Fibroblast of pulmonary artery (primary cell): ENCODE measurements at regions not wholly inside any gene's neighbourhood (a gene's known extent, or its start where the extent isn't known, plus 50 kb on each side); places are given as distances from the start of the nearest gene placed in this dataset.
A peak's percentile ranks its signal among the peaks of the same experiment; 100 is the strongest.

ENCODE experiments used
- DNase-seq: peaks from one replicate; pipeline ENCODE4 v3.0.0-alpha.2; 2010; ENCODE audit warnings: low read depth
- H3K4me3 ChIP-seq: replicated peaks from 2 replicates; pipeline ENCODE4 v1.5.1; 2011; ENCODE audit warnings: low read depth, mild to moderate bottlenecking, control low read depth, low read length, moderate library complexity
- CTCF ChIP-seq: IDR thresholded peaks from 2 replicates; pipeline ENCODE4 v1.5.1; 2011; ENCODE audit warnings: mild to moderate bottlenecking, control low read depth, low read length, inconsistent platforms; ENCODE audit errors: missing control alignments

- no peak overlapping the region for H3K4me3 ChIP-seq
- TF ChIP-seq CTCF: no peak
- DNase-seq: no peak
Observed at GRCh38 chr1:55594701-55595100, 379.5 kb upstream of the USP24 start.

- no peak overlapping the region for H3K4me3 ChIP-seq
- DNase-seq: no peak
- no peak for TF ChIP-seq CTCF
Observed at GRCh38 chr1:55593298-55593697, 378.1 kb upstream of the USP24 start.

- H3K4me3 ChIP-seq: no peak overlapping the region
- no peak for TF ChIP-seq CTCF
- no peak for DNase-seq
Observed at GRCh38 chr1:55592122-55592521, 377.0 kb upstream of the USP24 start.

- DNase-seq: peak; percentile 58
- no peak for TF ChIP-seq CTCF
- no peak overlapping the region for H3K4me3 ChIP-seq
Observed at GRCh38 chr1:55589671-55590297, 374.6 kb upstream of the USP24 start.

- TF ChIP-seq CTCF: no peak
- no peak for DNase-seq
- H3K4me3 ChIP-seq: no peak overlapping the region
Observed at GRCh38 chr1:55588309-55588708, 373.1 kb upstream of the USP24 start.

GRCh38 chr1:55586771-55587170 lies 371.6 kb upstream of the USP24 start:
- no peak for DNase-seq
- TF ChIP-seq CTCF: no peak
- no peak overlapping the region for H3K4me3 ChIP-seq

GRCh38 chr1:55585402-55585792 lies 370.2 kb upstream of the USP24 start:
- TF ChIP-seq CTCF: no peak
- no peak overlapping the region for H3K4me3 ChIP-seq

More at GRCh38 chr1:55585402-55585792, 370.2 kb upstream of the USP24 start:
- no peak for DNase-seq
